MCF 10A (cell line): ENCODE measurements at regions not wholly inside any gene's neighbourhood (a gene's known extent, or its start where the extent isn't known, plus 50 kb on each side); places are given as distances from the start of the nearest gene placed in this dataset.

ENCODE experiments used
- BruUV-seq: library from RNA; stranded (reverse); fragments of 400-500 nt; replicated peaks from 2 replicates; lab custom pipeline; 2021; lab: Mats Ljungman, UMichigan
- CTCF ChIA-PET: fragments of 300-600 bp; sonication (Branson Sonifier 250); formaldehyde crosslinking; extraction: SDS; loops from one replicate; lab custom pipeline; 2021; ENCODE audit warnings: antibody characterized with exemption, inconsistent platforms; lab: Yijun Ruan, JAX
- POLR2A ChIA-PET: fragments of 300-600, 350-650 bp; sonication (Branson Sonifier 250); formaldehyde crosslinking; extraction: SDS; loops from one replicate; lab custom pipeline; 2020; ENCODE audit warnings: antibody characterized with exemption, inconsistent platforms; lab: Yijun Ruan, JAX
- DNase-seq: peaks from one replicate; pipeline ENCODE4 v3.0.0-alpha.2; 2018; ENCODE audit not compliant: unreplicated experiment
- H3K27ac Mint-ChIP-seq: one replicate; pipeline ENCODE4 v1.8.0; 2022; ENCODE audit warnings: mild to moderate bottlenecking, low read depth, mixed read lengths; ENCODE audit not compliant: unreplicated experiment
- H3K27me3 Mint-ChIP-seq: one replicate; pipeline ENCODE4 v1.8.0; 2022; ENCODE audit warnings: mixed read lengths; ENCODE audit not compliant: insufficient read depth, unreplicated experiment
- H3K36me3 Mint-ChIP-seq: one replicate; pipeline ENCODE4 v1.8.0; 2022; ENCODE audit warnings: mild to moderate bottlenecking, moderate library complexity, mixed read lengths; ENCODE audit not compliant: insufficient read depth, unreplicated experiment
- H3K4me1 Mint-ChIP-seq: one replicate; pipeline ENCODE4 v1.8.0; 2022; ENCODE audit warnings: mixed read lengths; ENCODE audit not compliant: insufficient read depth, unreplicated experiment
- H3K4me3 Mint-ChIP-seq: one replicate; pipeline ENCODE4 v1.8.0; 2022; ENCODE audit warnings: mild to moderate bottlenecking, moderate library complexity, mixed read lengths; ENCODE audit not compliant: unreplicated experiment
- H3K9me3 Mint-ChIP-seq: one replicate; pipeline ENCODE4 v1.8.0; 2022; ENCODE audit warnings: mixed read lengths; ENCODE audit not compliant: unreplicated experiment
- intact Hi-C: fragments of 100-400 bp; cut with micrococcal nuclease; formaldehyde crosslinking; loops from 2 replicates; pipeline ENCODE4 v1.14.1; 2022
- TF ChIP-seq, protein P1 (sequence below): fragments of 200-600 bp; IDR thresholded peaks from one replicate; pipeline ENCODE4 v1.8.0; 2022; ENCODE audit warnings: antibody characterized with exemption, mild to moderate bottlenecking; ENCODE audit not compliant: unreplicated experiment

GRCh38 chr11:98090861-98091505 is 929.8 kb upstream of the CNTN5 start:
- DNase-seq: no peak
- intact Hi-C loops: no loop called here
- POLR2A ChIA-PET: no interaction called here
- TF ChIP-seq, protein P1, sequence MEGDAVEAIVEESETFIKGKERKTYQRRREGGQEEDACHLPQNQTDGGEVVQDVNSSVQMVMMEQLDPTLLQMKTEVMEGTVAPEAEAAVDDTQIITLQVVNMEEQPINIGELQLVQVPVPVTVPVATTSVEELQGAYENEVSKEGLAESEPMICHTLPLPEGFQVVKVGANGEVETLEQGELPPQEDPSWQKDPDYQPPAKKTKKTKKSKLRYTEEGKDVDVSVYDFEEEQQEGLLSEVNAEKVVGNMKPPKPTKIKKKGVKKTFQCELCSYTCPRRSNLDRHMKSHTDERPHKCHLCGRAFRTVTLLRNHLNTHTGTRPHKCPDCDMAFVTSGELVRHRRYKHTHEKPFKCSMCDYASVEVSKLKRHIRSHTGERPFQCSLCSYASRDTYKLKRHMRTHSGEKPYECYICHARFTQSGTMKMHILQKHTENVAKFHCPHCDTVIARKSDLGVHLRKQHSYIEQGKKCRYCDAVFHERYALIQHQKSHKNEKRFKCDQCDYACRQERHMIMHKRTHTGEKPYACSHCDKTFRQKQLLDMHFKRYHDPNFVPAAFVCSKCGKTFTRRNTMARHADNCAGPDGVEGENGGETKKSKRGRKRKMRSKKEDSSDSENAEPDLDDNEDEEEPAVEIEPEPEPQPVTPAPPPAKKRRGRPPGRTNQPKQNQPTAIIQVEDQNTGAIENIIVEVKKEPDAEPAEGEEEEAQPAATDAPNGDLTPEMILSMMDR: no peak
- peaks cover 68% of the 10 kb centered on the region for H3K27me3 Mint-ChIP-seq
- H3K27ac Mint-ChIP-seq: no peak overlapping the region
- H3K4me3 Mint-ChIP-seq: no peak overlapping the region
- H3K4me1 Mint-ChIP-seq: no peaks in the 10 kb centered on the region
- BruUV-seq: no TSS peak
- CTCF ChIA-PET: no interaction called here
- H3K36me3 Mint-ChIP-seq: no peaks in the 10 kb centered on the region
- H3K9me3 Mint-ChIP-seq: no peaks in the 10 kb centered on the region

- Mint-ChIP-seq H3K4me3 (no peak overlapping the region), H3K27ac (no peak overlapping the region), H3K9me3 (peaks cover 7% of the 10 kb centered on the region), H3K4me1 (no peaks in the 10 kb centered on the region), H3K27me3 (peaks cover 55% of the 10 kb centered on the region), H3K36me3 (no peaks in the 10 kb centered on the region)
- CTCF ChIA-PET: no interaction called here
- BruUV-seq: no TSS peak
- POLR2A ChIA-PET: no interaction called here
- intact Hi-C loops: no loop called here
- DNase-seq: no peak
- TF ChIP-seq, protein P1: no peak
These were observed 921.4 kb upstream of the CNTN5 start for GRCh38 chr11:98099371-98099770.

DNA sequence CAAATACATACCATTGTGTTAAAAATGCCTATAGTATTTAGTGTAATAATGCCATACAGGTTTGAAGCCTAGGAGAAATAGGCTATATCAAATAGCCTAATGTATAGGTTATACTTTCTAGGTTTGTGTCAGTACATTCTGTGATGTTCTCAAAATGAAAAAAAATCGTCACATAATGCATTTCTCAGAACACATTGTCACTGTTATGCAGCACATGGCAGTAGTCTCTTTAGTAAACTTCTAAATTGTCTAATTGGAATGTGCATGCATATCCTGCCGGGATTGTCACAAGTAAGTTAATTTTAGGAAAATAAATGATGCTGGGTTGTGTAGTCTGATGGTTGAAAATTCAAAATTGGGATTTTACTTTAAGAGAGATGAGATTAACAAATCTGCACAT is 920.1 kb upstream of the CNTN5 start:
- ChIA-PET CTCF (no interaction called here), POLR2A (no interaction called here)
- no TSS peak for BruUV-seq
- H3K4me3 Mint-ChIP-seq: no peak overlapping the region
- no peak overlapping the region for H3K27ac Mint-ChIP-seq
- intact Hi-C loops: no loop called here
- peaks cover 53% of the 10 kb centered on the region for H3K27me3 Mint-ChIP-seq
- DNase-seq: no peak
- no peaks in the 10 kb centered on the region for H3K36me3 Mint-ChIP-seq
- no peaks in the 10 kb centered on the region for H3K4me1 Mint-ChIP-seq
- TF ChIP-seq, protein P1: no peak
- peaks cover 7% of the 10 kb centered on the region for H3K9me3 Mint-ChIP-seq

DNA sequence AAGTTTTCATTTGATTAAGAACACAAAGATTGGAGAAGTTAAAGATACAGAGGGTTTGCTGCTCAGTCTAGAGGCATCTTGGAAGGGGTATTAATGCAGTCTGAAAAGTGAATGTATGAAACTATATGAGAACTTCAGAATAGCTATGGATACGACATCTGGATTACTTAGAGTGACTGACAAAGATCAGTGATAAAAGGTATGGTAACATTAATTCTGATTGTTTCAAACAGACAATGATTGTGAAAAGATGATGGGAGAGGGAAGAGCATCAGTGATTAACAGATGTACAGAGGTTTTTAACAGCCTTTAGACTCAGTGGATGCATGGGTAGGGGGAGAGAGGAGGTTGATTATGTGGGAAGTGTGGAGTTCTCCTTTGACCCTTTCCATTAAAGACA is 919.4 kb upstream of the CNTN5 start:
- no TSS peak for BruUV-seq
- peaks cover 53% of the 10 kb centered on the region for H3K27me3 Mint-ChIP-seq
- H3K4me1 Mint-ChIP-seq: no peaks in the 10 kb centered on the region

More for the DNA sequence above, 919.4 kb upstream of the CNTN5 start:
- CTCF ChIA-PET: no interaction called here
- no peak overlapping the region for H3K4me3 Mint-ChIP-seq
- intact Hi-C loops: no loop called here
- H3K9me3 Mint-ChIP-seq: peaks cover 7% of the 10 kb centered on the region
- no peak for DNase-seq
- POLR2A ChIA-PET: no interaction called here
- H3K27ac Mint-ChIP-seq: no peak overlapping the region
- H3K36me3 Mint-ChIP-seq: no peaks in the 10 kb centered on the region
- TF ChIP-seq, protein P1: no peak
